ENCODE measurements at regions not wholly inside any gene's neighbourhood (a gene's known extent, or its start where the extent isn't known, plus 50 kb on each side); places are given as distances from the start of the nearest gene placed in this dataset.
A peak's percentile ranks its signal among the peaks of the same experiment; 100 is the strongest.
"Not testable (repeated sequence)": the region's sequence is repeated elsewhere in the genome, so short reads cannot be mapped to it uniquely, and the experiment has no call there.

DNA sequence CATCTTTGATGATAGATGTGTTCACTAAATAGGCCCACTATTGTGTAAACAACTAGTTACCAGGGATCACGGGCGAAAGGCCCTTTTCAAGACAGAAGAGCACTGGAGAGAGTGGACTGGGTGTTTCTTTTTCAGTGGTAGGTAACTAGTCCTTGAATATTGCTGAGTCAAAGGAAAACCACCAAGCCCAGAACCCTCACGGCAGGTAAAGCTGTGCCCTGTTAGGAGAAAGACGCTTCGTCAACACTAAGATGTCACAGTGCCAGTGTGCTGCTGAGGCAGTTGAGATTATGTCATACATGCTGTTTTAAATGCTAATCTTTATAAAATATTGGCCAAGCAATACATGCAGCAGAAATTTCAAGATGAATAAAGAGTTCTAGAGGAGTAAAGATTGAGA lies 578.6 kb downstream of the PYDC2 start:
- DNase-seq = no peak

DNA sequence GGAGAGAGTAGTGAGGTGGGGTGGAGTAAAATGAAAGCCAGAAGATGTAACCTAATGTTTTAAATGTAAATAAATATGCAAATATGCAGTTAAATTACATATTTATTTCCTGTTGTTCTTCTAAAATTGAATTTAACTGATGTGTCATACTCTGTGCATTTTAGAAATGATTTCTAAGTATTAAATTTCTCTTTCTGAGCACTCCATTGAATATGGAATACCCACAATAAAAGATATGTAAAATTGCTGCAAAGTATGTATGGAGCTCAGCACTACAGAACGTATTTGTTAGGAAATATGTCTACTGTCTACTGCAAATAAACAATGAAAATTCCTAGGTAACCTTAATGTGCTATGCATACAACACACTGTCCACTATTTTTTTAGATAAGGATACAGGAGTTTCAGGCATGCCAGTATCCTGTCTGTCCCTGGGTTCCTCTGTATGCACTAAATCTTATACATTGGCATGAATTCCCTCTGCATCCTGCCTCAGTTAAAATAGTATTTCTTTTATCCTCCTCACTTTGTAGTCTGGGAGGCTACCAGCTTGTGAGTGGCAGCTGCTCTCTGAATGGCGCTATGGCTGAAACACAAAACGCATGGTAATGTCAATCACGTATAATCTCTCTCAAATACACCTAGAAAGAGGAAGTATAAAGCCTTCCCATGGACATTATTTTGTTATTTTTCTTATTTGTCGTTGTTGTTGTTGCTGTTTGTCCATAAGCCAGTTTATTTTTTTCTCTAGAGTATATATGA lies 579.5 kb downstream of the PYDC2 start:
- no peak for DNase-seq

DNA sequence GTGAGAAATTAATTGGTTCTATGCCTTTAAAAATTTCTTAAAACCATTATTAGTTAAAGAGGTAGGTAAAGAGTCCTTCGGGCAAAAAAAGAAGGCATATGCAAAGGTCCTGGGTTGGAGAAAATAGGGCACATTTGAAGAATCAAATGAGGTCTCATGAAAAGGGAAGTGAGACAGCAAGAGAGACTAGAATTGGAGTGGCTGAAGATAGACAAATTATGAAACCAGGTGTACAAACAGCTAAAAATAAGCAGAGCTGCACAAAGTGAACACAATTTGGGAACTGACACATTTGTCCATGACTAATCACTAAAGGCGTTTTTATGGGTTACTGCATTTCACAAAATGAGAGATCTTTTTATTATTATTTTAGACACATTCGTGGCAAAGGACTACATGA lies 581.2 kb downstream of the PYDC2 start:
- DNase-seq = no peak

DNA sequence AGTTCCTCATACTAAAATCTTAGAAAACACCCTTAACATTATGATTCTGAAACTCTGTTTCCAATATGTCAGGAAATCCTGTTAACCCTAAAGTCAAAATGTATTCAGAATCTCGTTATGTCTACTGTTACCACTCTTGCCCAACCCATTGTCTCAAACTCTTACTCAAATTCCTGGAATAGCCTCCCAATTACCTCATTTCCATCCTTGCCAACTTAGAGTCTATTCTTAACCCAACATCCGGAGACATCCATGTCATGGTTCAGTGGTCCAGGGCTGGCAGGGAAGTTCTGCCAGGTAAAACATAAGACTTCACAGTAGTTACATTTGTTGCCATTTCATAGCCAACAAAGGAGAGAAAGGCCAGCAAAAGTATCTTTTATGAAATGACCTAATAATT lies 593.9 kb downstream of the PYDC2 start:
- DNase-seq = no peak

DNA sequence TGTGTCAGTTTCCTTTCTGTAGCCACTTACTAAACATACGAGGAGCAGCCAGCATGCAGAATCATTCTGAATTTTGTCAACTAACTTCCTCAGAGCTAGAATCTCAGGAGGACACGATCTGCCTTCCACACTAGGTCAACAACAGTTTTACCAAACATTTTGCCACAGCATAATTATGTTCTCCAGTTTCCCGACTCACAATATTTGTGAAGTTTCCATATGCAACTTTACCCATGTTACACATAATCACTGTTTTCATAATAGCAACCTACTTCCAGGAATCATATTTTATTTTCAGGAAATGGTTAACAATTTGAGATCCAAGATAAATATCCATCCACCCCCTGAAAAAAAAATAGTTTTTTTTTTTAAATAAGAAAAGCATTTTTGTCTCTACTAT lies 595.0 kb downstream of the PYDC2 start:
- DNase-seq = no peak

DNA sequence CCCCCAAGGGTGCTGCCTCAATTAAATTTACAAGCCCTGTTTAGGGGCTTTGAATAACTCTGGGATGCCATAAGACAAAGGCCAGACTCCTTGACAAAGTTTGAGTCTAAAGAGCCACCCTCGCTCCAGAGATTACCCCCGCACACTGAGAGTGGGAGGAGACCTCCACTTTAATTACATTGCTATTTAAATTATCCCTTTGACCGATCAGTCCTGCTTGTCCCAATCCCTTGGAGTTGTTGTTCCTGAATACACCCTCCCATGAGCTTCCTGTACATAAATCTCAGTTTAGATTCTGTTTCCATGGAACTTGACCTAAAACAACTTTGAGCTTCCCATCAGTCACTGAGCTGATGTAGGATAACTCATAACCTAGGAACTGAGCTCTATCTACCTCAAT lies 596.3 kb downstream of the PYDC2 start:
- DNase-seq = no peak

DNA sequence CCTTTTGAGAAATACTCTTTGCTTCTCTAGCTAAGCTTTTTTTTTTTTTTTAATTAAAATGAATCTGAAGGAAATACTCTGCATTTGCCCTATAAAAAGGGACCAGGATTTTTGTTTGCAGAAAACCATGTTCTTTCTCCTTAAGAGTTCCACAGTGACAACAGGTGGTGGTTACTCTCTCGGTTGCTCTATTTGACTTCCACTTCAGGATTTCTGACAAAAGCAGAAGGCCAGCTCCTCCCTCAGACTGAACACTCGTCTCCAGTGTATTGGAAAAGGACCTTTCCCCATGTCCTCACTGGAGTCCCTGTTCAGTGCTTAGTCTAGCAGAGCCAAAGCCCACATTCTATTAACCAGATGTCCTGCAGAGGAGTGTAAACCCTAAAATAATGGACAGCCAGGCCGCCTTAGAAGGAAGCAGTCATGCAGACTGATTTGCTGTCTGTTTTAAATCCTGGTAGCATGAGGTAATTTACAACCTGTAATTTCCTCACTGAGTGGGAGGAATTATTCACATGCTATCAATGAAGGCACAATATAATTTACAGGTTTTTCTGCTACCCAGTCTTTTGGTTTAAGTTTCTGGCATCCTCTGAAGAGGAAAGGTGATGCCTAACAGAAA lies 599.3 kb downstream of the PYDC2 start:
- no peak for DNase-seq

DNA sequence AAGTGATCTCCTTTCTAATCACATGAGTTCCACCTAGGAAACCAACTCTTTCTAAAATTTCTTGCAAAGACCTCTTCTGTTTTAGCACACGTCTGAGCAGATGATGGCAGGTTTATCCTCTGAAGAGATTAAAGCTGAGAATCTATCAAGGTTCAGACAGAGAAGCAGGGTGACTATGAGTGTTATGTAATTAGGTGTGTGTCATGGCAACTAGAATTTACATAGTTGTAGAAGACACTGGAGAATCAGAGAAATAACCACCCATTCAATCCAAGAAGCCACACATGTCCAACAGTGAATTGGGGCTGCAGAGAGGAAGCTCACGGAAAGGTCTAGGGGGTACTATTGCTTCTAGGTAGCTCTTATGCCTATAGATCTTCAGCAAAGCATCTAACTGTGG lies 600.5 kb downstream of the PYDC2 start:
- no peak for DNase-seq

DNA sequence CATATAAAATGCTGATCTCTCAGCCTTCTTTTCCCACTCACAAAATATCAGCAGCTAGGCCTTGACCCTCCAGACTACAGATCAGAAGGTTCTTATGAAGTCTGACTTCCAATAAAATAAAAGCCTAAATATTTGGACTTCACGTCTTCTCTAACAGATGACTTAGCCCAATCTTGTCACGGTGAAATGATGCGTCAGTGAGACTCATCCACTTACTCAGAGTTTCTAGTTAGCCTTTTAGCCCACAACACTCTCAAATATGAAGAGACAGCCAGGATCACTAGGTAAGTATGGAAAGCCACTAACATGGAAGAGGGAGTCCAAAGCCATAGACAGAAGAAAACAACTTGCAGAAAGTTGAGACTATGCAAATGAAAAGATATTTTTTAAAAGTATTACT lies 601.2 kb downstream of the PYDC2 start:
- DNase-seq = no peak

DNA sequence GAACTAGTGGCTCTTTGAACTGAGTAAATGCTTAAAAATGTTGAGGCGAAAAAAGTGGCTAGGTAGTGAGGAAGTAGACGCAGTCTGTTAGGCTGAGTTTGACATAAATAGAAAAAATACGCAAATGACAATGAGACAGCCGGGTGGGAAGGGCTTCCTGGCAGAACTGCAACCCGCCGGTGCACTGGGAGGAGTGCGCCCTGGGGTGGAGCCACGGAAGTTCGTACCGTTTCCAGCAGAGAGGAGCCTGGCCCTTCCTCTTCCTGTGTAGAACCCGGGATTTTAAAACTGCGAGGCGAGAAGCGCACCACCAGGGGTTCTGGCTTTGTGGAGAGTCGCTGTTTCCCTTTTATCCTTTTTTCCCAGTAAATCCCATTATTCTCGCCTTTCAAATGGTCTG lies 602.6 kb downstream of the PYDC2 start:
- peak; percentile 5 for DNase-seq

DNA sequence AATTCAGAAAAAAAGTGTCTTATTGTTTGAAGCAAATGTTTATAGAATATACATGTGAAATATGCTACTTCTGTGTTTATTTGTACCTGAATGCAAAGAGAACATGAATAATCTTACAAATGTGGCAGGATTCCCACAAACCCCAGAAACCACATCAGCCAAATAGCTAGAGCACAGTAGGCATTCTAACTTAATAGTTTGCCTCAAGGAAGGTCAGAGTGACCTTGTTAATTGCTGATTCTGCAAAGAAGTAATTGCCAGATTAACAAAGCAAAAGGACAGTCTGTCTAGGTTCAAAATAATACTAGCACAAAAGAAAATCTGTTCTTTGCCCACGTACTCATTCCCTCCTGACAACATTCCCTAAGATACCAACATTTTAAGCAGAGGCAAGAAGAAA lies 604.0 kb downstream of the PYDC2 start:
- no peak for DNase-seq

DNA sequence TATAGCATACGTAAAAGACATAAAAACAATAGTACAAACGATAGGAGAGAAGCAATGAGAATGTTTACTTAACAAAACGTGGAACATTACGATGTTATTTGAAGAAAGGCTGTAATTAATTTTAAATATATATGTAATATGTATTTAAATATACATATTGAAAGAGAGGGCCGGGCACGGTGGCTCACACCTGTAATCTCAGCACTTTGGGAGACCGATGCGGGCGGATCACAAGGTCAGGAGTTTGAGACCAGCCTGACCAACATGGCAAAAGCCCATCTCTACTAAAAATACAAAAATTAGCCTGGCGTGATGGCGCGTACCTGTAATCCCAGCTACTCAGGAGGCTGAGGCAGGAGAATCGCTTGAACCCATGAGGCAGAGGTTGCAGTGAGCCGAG lies 605.3 kb downstream of the PYDC2 start:
- not testable (repeated sequence) for DNase-seq

DNA sequence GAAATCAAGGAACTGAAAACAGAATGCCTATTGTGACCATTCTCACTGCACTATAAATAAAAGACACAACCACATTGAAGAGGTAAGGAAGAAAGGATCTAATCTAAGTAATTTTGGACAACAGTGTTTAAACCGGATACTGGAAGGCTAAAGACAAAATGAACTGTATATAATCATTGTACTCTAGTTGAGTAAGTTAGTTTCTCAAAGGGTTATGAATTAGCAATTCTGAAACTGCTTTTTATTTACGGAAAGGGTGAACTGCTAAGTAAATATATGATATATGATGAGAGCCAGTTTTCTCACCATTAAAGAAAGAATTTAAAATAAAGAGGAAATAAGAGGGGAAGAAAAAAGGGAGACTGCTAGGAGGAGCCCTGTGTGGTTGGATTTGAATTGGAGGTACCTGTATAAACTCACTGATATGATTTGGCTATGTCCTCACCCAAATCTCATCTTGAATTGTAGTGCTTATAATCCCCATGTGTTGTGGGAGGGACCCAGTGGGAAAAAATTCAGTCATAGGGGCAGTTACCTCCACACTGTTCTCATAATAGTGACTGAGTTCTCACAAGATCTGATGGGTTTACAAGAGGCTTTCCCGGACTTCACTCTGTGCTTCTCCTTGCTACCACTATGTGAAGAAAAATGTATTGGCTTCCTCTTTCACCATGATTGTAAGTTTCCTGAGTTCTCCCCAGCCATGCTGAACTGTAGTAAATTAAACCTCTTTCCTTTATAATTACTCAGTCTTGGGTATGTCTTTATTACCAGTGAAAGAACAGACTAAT lies 607.7 kb downstream of the PYDC2 start:
- DNase-seq = no peak

DNA sequence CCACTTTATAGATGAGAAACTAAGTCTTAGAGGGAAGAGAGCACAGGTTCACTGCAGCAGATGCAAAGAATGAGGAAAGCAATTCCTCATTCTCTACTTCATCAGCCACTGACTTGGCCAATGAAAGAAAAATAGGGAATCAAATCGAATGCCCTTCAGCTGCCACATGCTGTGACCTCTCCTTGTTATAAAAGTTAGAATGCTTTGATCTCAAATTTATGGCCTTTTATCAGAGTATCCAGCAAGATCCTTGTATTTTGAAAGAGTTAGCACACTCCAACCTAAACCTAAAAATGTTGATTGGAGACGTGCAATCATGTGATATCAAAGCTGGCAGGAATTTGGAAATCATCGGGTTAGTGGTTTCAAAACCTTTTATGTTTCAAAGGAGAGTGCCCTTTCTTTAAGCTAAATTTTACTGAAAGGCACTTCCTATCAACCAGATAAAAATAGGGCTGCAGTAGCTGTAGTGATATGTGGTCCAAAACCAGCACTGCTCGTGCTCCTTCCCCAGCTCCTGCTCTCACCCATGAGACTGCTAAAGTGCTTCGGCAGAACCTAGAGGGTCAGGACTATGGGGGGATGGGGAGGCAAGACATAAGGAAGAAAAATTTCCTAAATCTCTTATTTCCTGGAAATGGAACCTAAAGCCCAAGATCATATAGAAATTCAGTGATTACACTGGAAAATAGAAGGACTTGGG lies 617.0 kb downstream of the PYDC2 start:
- no peak for DNase-seq

DNA sequence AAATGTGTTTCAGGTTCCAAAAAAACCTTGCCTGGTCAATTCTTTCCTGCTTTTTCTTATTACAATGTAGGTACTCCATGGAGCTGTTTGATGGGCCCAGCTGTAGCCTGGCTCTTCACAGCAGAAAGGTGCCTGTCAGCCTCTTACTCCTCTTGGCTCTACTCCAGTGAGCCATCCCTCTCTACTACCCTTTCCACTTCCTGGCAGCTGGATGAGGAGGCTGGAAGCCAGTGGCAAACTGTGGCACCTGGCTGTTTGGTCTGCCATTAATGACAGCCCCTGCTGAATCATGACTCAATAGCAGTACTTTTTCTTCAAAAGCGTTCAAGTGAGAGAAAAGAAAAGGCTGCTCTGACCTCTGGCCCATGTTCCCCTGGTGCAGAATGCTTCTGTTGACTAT lies 618.1 kb downstream of the PYDC2 start:
- DNase-seq = no peak

DNA sequence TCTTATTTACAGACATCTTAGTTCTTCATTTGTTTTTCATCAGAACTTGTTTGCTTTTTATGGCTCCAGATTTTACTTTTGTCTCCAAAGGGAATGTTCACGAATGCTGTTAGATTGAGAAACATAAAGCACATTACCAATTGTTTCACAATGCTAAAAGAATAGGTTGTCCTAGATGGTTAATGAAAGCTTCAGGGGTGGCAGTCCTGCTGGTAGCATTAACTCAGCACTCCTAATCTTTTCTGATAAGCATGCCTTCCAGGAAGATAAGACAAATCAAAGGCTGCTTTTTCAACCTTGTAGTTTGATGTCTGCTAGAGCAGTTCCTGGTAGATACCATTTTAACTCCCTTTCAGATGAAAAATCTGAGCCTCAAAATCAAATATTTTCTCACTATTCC lies 619.4 kb downstream of the PYDC2 start:
- no peak for DNase-seq

DNA sequence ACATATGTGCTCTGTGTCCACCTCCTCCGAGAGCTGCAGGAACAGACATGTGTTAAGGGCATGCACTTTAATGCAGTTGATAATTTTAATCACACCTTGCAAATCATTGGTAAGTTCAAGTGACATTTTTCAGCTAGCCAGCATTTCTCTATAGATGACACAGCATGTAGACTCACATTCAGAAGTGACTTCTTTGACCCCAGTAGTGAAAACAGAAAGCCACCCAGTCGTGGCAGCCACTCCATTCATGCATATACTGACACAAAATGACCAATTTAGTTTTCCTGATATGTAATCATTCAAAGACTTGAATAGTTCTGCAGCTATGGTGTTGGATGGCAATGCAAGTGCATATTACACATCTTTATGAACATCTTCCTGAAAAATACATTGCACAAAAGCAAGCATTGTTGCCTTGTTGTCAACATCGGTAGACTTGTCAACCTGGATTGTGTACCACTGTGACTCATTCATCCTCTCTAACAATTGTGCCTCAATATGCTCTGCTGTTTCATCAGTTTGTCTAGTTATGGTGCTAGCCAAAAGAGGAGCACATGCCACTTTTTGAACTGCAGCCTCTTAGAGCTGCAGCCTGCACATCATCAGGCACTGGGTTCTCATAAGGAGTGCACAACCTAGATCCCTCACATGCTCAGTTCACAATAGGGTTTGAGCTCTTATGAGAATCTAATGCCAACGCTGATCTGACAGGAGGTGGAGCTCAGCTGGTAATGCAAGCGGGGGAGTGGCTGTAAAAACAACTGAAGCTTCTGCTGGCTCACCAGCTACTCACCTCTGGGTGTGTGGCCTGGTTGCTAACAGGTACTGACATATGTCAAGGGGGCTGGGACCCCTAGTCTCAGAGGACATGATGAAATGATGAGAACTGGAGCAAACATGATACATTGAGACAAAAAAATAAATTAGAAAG lies 622.0 kb downstream of the PYDC2 start:
- DNase-seq = no peak
